ENCODE measurements at regions not wholly inside any gene's neighbourhood (a gene's known extent, or its start where the extent isn't known, plus 50 kb on each side); places are given as distances from the start of the nearest gene placed in this dataset.

GRCh38 chr15:36344887-36345286 lies 234.5 kb upstream of the CDIN1 start:
- Histone ChIP-seq H3K4me3 (no peak overlapping the region), H3K36me3 (no peaks in the 10 kb centered on the region), H3K27me3 (no peaks in the 10 kb centered on the region), H3K4me1 (no peaks in the 10 kb centered on the region), H3K9me3 (no peaks in the 10 kb centered on the region), H3K27ac (no peak overlapping the region)
- TF ChIP-seq POLR2A (IDR thresholded peaks at IDR 0.05) (no peak), CTCF (IDR thresholded peaks at IDR 0.05) (no peak)
- intact Hi-C loops (cut with DNase I; ENCODE audit: low total_unique reads), result no loop called here
- no peak for DNase-seq

GRCh38 chr15:36347272-36347858 lies 232.1 kb upstream of the CDIN1 start:
- intact Hi-C loops (cut with DNase I; ENCODE audit: low total_unique reads), result no loop called here
- Histone ChIP-seq H3K4me1 (no peaks in the 10 kb centered on the region), H3K27me3 (no peaks in the 10 kb centered on the region), H3K9me3 (no peaks in the 10 kb centered on the region), H3K36me3 (no peaks in the 10 kb centered on the region), H3K27ac (no peak overlapping the region), H3K4me3 (no peak overlapping the region)
- TF ChIP-seq POLR2A (IDR thresholded peaks at IDR 0.05) (no peak), CTCF (IDR thresholded peaks at IDR 0.05) (no peak)
- DNase-seq, result no peak

- H3K4me3 ChIP-seq, result no peak overlapping the region
- H3K9me3 ChIP-seq, result no peaks in the 10 kb centered on the region
- no peaks in the 10 kb centered on the region for H3K36me3 ChIP-seq
- TF ChIP-seq CTCF (IDR thresholded peaks at IDR 0.05) (no peak), POLR2A (IDR thresholded peaks at IDR 0.05) (no peak)
- intact Hi-C loops (cut with DNase I; ENCODE audit: low total_unique reads), result no loop called here
- H3K4me1 ChIP-seq, result no peaks in the 10 kb centered on the region
- no peaks in the 10 kb centered on the region for H3K27me3 ChIP-seq
- peak overlapping the region; percentile 75 to 78 for H3K27ac ChIP-seq
- DNase-seq, result no peak
Observed at GRCh38 chr15:36356466-36356865, 223.0 kb upstream of the CDIN1 start.

- peak; percentile 39 to 44 for DNase-seq
- no peaks in the 10 kb centered on the region for H3K27me3 ChIP-seq
- no peak overlapping the region for H3K4me3 ChIP-seq
- intact Hi-C loops (cut with DNase I; ENCODE audit: low total_unique reads), result no loop called here
- H3K27ac ChIP-seq, result peak overlapping the region; percentile 75 to 78
- H3K4me1 ChIP-seq, result no peaks in the 10 kb centered on the region
- TF ChIP-seq CTCF (IDR thresholded peaks at IDR 0.05), result no peak
- TF ChIP-seq POLR2A (IDR thresholded peaks at IDR 0.05), result no peak
- H3K36me3 ChIP-seq, result no peaks in the 10 kb centered on the region
- H3K9me3 ChIP-seq, result no peaks in the 10 kb centered on the region
Observed at GRCh38 chr15:36356978-36357601, 222.3 kb upstream of the CDIN1 start.

- intact Hi-C loops (cut with DNase I; ENCODE audit: low total_unique reads), result no loop called here
- no peaks in the 10 kb centered on the region for H3K4me1 ChIP-seq
- H3K27ac ChIP-seq, result peak overlapping the region; percentile 75 to 78
- no peaks in the 10 kb centered on the region for H3K9me3 ChIP-seq
- no peak for DNase-seq
- H3K4me3 ChIP-seq, result no peak overlapping the region
- TF ChIP-seq POLR2A (IDR thresholded peaks at IDR 0.05) (no peak), CTCF (IDR thresholded peaks at IDR 0.05) (no peak)
- H3K36me3 ChIP-seq, result no peaks in the 10 kb centered on the region
- H3K27me3 ChIP-seq, result no peaks in the 10 kb centered on the region
Observed at GRCh38 chr15:36358094-36358493, 221.3 kb upstream of the CDIN1 start.
